AG10803 (cell line): ENCODE measurements at regions not wholly inside any gene's neighbourhood (a gene's known extent, or its start where the extent isn't known, plus 50 kb on each side); places are given as distances from the start of the nearest gene placed in this dataset.

Source experiments
- DNase-seq: peaks from one replicate; pipeline ENCODE4 v3.0.0; 2010; ENCODE audit warnings: low read depth
- H3K4me3 ChIP-seq: 2 replicates; pipeline ENCODE4 v1.5.1; 2011; ENCODE audit warnings: mild to moderate bottlenecking, low read length, control low read depth
- CTCF ChIP-seq: conservative IDR thresholded peaks from 2 replicates; pipeline ENCODE4 v1.5.1; 2011; ENCODE audit warnings: mild to moderate bottlenecking, low read length, control low read depth, inconsistent platforms

- no peak for TF ChIP-seq CTCF
- no peak for DNase-seq
- no peak overlapping the region for H3K4me3 ChIP-seq
Observed at GRCh38 chr12:124482567-124482893, 84.9 kb downstream of the NCOR2 start.

GRCh38 chr12:124481772-124482566, 85.4 kb downstream of the NCOR2 start:
- no peak overlapping the region for H3K4me3 ChIP-seq
- no peak for TF ChIP-seq CTCF
- DNase-seq, result no peak

GRCh38 chr12:124481257-124481750, 86.1 kb downstream of the NCOR2 start:
- DNase-seq, result no peak
- no peak for TF ChIP-seq CTCF
- H3K4me3 ChIP-seq, result no peak overlapping the region

DNA sequence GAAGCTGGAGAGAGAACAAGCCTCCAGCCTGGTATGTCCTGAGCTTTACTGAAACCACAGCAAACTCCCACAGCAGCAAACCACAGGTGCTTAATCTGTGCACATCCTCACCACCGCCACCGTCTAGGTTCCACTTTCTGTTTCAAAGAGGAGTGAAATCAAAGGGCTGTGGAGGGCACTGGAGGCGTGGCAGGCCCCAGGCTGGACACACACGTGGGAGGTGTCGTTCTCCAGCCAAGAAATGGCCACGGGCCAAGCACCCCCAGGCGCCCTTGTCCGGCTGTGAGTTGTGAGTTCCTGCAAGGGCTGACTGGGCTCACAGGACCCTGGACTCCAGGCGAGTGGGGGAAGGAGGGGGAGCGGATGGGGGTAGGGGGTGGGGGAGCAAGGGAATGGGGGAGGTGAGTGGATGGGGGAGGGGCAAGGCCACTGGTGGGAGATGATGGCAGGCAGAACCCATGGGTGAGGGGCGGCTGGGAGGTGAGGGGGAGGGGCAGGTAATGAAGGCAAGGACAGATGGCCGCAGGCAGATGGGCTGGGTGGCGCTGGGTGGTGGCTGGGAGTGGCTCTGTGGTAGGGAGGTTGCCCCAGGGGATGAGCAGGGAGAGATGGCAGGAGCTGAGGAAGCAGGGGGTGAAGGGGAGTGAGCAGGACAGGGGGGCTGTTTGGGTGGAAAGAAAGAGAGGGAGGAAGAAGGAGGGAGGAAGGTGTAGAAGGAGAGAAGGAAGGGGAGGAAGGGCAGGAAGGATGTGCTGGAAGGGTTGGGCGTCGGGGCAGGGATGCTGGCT, 86.7 kb downstream of the NCOR2 start:
- peak; percentile 52 for DNase-seq
- H3K4me3 ChIP-seq, result no peak overlapping the region
- TF ChIP-seq CTCF, result 0 out of 2 replicates have a peak, but pooled peaks have one; percentile 15

GRCh38 chr12:124479680-124480468, 87.5 kb downstream of the NCOR2 start:
- no peak overlapping the region for H3K4me3 ChIP-seq
- DNase-seq, result no peak
- no peak for TF ChIP-seq CTCF

DNA sequence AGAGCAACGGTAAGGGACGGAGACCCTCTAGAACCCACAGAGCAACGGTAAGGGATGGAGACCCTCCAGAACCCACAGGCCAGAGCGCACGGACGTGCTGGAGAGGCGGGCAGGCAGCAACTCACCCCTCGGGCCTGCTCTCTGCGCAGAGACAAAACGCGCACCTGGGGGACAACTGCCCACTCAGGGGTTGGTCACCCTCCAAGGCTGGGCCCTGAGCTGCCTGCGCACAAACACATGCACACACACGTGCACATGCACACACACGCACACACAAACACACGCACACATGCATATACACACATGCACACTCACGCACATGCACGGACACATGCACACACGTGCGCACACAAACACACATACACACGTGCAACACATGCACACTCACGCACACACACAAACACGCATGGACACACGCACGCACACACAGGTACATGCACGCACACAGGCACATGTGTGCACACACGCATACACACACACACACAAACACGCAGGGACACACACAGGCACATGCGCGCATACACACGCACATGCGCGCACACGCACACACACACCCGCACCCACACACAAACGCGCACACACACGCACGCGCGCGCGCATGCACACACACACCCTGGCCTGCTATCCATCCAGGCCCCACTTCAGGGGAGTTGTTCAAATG, 88.3 kb downstream of the NCOR2 start:
- no peak overlapping the region for H3K4me3 ChIP-seq
- DNase-seq, result no peak
- TF ChIP-seq CTCF, result no peak
